ENCODE measurements at regions not wholly inside any gene's neighbourhood (a gene's known extent, or its start where the extent isn't known, plus 50 kb on each side); places are given as distances from the start of the nearest gene placed in this dataset.
"Not testable (repeated sequence)": the region's sequence is repeated elsewhere in the genome, so short reads cannot be mapped to it uniquely, and the experiment has no call there.

- H3K27ac Mint-ChIP-seq (ENCODE audit: unreplicated experiment): no peak overlapping the region
Observed at GRCh38 chr7:17580141-17580540, 281.7 kb downstream of the AHR start.

GRCh38 chr7:17580856-17581255, 282.4 kb downstream of the AHR start:
- TF ChIP-seq CTCF (IDR thresholded peaks at IDR 0.05; ENCODE audit: partially characterized antibody, unreplicated experiment): no peak
- Mint-ChIP-seq H3K27ac (ENCODE audit: unreplicated experiment) (no peak overlapping the region), H3K4me1 (ENCODE audit: low read depth, unreplicated experiment) (no peaks in the 10 kb centered on the region), H3K9me3 (ENCODE audit: unreplicated experiment) (peaks cover 3% of the 10 kb centered on the region), H3K36me3 (ENCODE audit: unreplicated experiment) (no peaks in the 10 kb centered on the region), H3K4me3 (ENCODE audit: unreplicated experiment) (no peak overlapping the region), H3K27me3 (ENCODE audit: unreplicated experiment) (no peaks in the 10 kb centered on the region)
- DNase-seq: no peak

More at GRCh38 chr7:17580141-17580540, 281.7 kb downstream of the AHR start:
- Mint-ChIP-seq H3K9me3 (ENCODE audit: unreplicated experiment) (peaks cover 3% of the 10 kb centered on the region), H3K36me3 (ENCODE audit: unreplicated experiment) (no peaks in the 10 kb centered on the region), H3K4me1 (ENCODE audit: low read depth, unreplicated experiment) (no peaks in the 10 kb centered on the region), H3K4me3 (ENCODE audit: unreplicated experiment) (no peak overlapping the region), H3K27me3 (ENCODE audit: unreplicated experiment) (no peaks in the 10 kb centered on the region)
- no peak for DNase-seq
- no peak for TF ChIP-seq CTCF (IDR thresholded peaks at IDR 0.05; ENCODE audit: partially characterized antibody, unreplicated experiment)

GRCh38 chr7:17581301-17581700, 282.8 kb downstream of the AHR start:
- no peak overlapping the region for H3K27ac Mint-ChIP-seq (ENCODE audit: unreplicated experiment)
- TF ChIP-seq CTCF (IDR thresholded peaks at IDR 0.05; ENCODE audit: partially characterized antibody, unreplicated experiment): no peak
- H3K4me1 Mint-ChIP-seq (ENCODE audit: low read depth, unreplicated experiment): no peaks in the 10 kb centered on the region
- no peak for DNase-seq
- H3K27me3 Mint-ChIP-seq (ENCODE audit: unreplicated experiment): no peaks in the 10 kb centered on the region
- H3K36me3 Mint-ChIP-seq (ENCODE audit: unreplicated experiment): no peaks in the 10 kb centered on the region
- H3K9me3 Mint-ChIP-seq (ENCODE audit: unreplicated experiment): peaks cover 3% of the 10 kb centered on the region
- no peak overlapping the region for H3K4me3 Mint-ChIP-seq (ENCODE audit: unreplicated experiment)

- not testable (repeated sequence) for H3K4me3 Mint-ChIP-seq (ENCODE audit: unreplicated experiment); DNase-seq; H3K27me3 Mint-ChIP-seq (ENCODE audit: unreplicated experiment); H3K36me3 Mint-ChIP-seq (ENCODE audit: unreplicated experiment); H3K9me3 Mint-ChIP-seq (ENCODE audit: unreplicated experiment); H3K27ac Mint-ChIP-seq (ENCODE audit: unreplicated experiment); H3K4me1 Mint-ChIP-seq (ENCODE audit: low read depth, unreplicated experiment)
Observed at GRCh38 chr7:17582696-17583095, 284.2 kb downstream of the AHR start.

- Mint-ChIP-seq H3K4me3 (ENCODE audit: unreplicated experiment) (no peak overlapping the region), H3K9me3 (ENCODE audit: unreplicated experiment) (no peaks in the 10 kb centered on the region), H3K27me3 (ENCODE audit: unreplicated experiment) (no peaks in the 10 kb centered on the region), H3K36me3 (ENCODE audit: unreplicated experiment) (no peaks in the 10 kb centered on the region), H3K27ac (ENCODE audit: unreplicated experiment) (no peak overlapping the region), H3K4me1 (ENCODE audit: low read depth, unreplicated experiment) (no peaks in the 10 kb centered on the region)
- DNase-seq: no peak
- no peak for TF ChIP-seq CTCF (IDR thresholded peaks at IDR 0.05; ENCODE audit: partially characterized antibody, unreplicated experiment)
Observed at GRCh38 chr7:17583786-17584185, 285.3 kb downstream of the AHR start.

GRCh38 chr7:17584822-17585221, 286.4 kb downstream of the AHR start:
- no peaks in the 10 kb centered on the region for H3K36me3 Mint-ChIP-seq (ENCODE audit: unreplicated experiment)
- DNase-seq: no peak
- H3K4me1 Mint-ChIP-seq (ENCODE audit: low read depth, unreplicated experiment): no peaks in the 10 kb centered on the region
- no peak for TF ChIP-seq CTCF (IDR thresholded peaks at IDR 0.05; ENCODE audit: partially characterized antibody, unreplicated experiment)
- H3K4me3 Mint-ChIP-seq (ENCODE audit: unreplicated experiment): no peak overlapping the region
- no peaks in the 10 kb centered on the region for H3K9me3 Mint-ChIP-seq (ENCODE audit: unreplicated experiment)
- no peak overlapping the region for H3K27ac Mint-ChIP-seq (ENCODE audit: unreplicated experiment)
- no peaks in the 10 kb centered on the region for H3K27me3 Mint-ChIP-seq (ENCODE audit: unreplicated experiment)

Measured in glutamatergic neuron (in vitro differentiated cells).